MM.1S (cell line): ENCODE measurements at regions not wholly inside any gene's neighbourhood (a gene's known extent, or its start where the extent isn't known, plus 50 kb on each side); places are given as distances from the start of the nearest gene placed in this dataset.
"Not testable (repeated sequence)": the region's sequence is repeated elsewhere in the genome, so short reads cannot be mapped to it uniquely, and the experiment has no call there.

Experiments
- DNase-seq: peaks from one replicate; pipeline ENCODE4 v3.0.0-alpha.2; 2015
- H2AFZ ChIP-seq: fragments of 300-600 bp; sonication (generic); 2 replicates; pipeline ENCODE4 v1.6.0; 2016; ENCODE audit warnings: antibody characterized with exemption, low read length
- H3F3A ChIP-seq: fragments of 300-600 bp; sonication (generic); 2 replicates; pipeline ENCODE4 v1.6.1; 2016; ENCODE audit warnings: mild to moderate bottlenecking, antibody characterized with exemption, low read length, moderate library complexity, mixed read lengths; ENCODE audit not compliant: insufficient read depth
- H3K27ac ChIP-seq: fragments of 300-600 bp; sonication (generic); 2 replicates; pipeline ENCODE4 v1.5.1; 2016; ENCODE audit warnings: mild to moderate bottlenecking, low read length
- H3K27me3 ChIP-seq: fragments of 300-600 bp; sonication (generic); replicated peaks from 2 replicates; pipeline ENCODE4 v1.6.0; 2016; ENCODE audit warnings: low read length; ENCODE audit not compliant: insufficient read depth
- H3K36me3 ChIP-seq: fragments of 300-600 bp; sonication (generic); replicated peaks from 2 replicates; pipeline ENCODE4 v1.6.1; 2016; ENCODE audit warnings: mild to moderate bottlenecking, low read length, mixed read lengths; ENCODE audit not compliant: insufficient read depth
- H3K4me1 ChIP-seq: fragments of 300-600 bp; sonication (generic); 2 replicates; pipeline ENCODE4 v1.6.1; 2016; ENCODE audit warnings: low read length, mixed read lengths
- H3K4me2 ChIP-seq: fragments of 300-600 bp; sonication (generic); 2 replicates; pipeline ENCODE4 v1.6.0; 2016; ENCODE audit warnings: low read depth, low read length
- H3K4me3 ChIP-seq: fragments of 300-600 bp; sonication (generic); 2 replicates; pipeline ENCODE4 v1.5.1; 2016; ENCODE audit warnings: low read length, mixed read lengths
- H3K79me2 ChIP-seq: fragments of 300-600 bp; sonication (generic); 2 replicates; pipeline ENCODE4 v1.6.1; 2016; ENCODE audit warnings: mixed run types, low read length, mixed read lengths
- H3K9ac ChIP-seq: fragments of 300-600 bp; sonication (generic); 2 replicates; pipeline ENCODE4 v1.6.1; 2016; ENCODE audit warnings: low read length, mixed read lengths
- H3K9me2 ChIP-seq: fragments of 300-600 bp; sonication (generic); replicated peaks from 2 replicates; pipeline ENCODE4 v1.6.1; 2016; ENCODE audit warnings: mild to moderate bottlenecking, low read length, mixed read lengths; ENCODE audit not compliant: insufficient read depth
- H3K9me3 ChIP-seq: fragments of 300-600 bp; sonication (generic); replicated peaks from 2 replicates; pipeline ENCODE4 v1.6.1; 2016; ENCODE audit warnings: mild to moderate bottlenecking, low read length, mixed read lengths; ENCODE audit not compliant: insufficient read depth
- H4K20me1 ChIP-seq: fragments of 300-600 bp; sonication (generic); 2 replicates; pipeline ENCODE4 v1.6.1; 2016; ENCODE audit warnings: mild to moderate bottlenecking, low read length, moderate library complexity, mixed read lengths; ENCODE audit not compliant: insufficient read depth
- EZH2 ChIP-seq: fragments of 300-600 bp; sonication (generic); optimal IDR thresholded peaks from 2 replicates; pipeline ENCODE3; 2017; ENCODE audit warnings: low read depth, mild to moderate bottlenecking, antibody characterized with exemption, low read length, mixed read lengths
- EZH2phosphoT487 ChIP-seq: fragments of 300-600 bp; sonication (generic); IDR thresholded peaks from 2 replicates; pipeline ENCODE4 v1.6.1; 2018; ENCODE audit warnings: antibody characterized with exemption, low read length
- TF ChIP-seq, protein P1 (sequence below): fragments of 300-600 bp; sonication (generic); IDR thresholded peaks from 2 replicates; pipeline ENCODE4 v1.5.1; 2016; ENCODE audit warnings: antibody characterized with exemption, low read length, mixed read lengths

- TF ChIP-seq EZH2phosphoT487 (no peak), EZH2 (no peak)
- TF ChIP-seq, protein P1, sequence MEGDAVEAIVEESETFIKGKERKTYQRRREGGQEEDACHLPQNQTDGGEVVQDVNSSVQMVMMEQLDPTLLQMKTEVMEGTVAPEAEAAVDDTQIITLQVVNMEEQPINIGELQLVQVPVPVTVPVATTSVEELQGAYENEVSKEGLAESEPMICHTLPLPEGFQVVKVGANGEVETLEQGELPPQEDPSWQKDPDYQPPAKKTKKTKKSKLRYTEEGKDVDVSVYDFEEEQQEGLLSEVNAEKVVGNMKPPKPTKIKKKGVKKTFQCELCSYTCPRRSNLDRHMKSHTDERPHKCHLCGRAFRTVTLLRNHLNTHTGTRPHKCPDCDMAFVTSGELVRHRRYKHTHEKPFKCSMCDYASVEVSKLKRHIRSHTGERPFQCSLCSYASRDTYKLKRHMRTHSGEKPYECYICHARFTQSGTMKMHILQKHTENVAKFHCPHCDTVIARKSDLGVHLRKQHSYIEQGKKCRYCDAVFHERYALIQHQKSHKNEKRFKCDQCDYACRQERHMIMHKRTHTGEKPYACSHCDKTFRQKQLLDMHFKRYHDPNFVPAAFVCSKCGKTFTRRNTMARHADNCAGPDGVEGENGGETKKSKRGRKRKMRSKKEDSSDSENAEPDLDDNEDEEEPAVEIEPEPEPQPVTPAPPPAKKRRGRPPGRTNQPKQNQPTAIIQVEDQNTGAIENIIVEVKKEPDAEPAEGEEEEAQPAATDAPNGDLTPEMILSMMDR: peak; percentile 63
- H3K4me3 ChIP-seq: no peak overlapping the region
- H3K4me2 ChIP-seq: no peak overlapping the region
- H3F3A ChIP-seq: no peaks in the 10 kb centered on the region
- H4K20me1 ChIP-seq: no peaks in the 10 kb centered on the region
- H3K9me2 ChIP-seq: no peaks in the 10 kb centered on the region
- H2AFZ ChIP-seq: no peak overlapping the region; the same call in 1 of the 2 replicates
- no peak overlapping the region for H3K27ac ChIP-seq
- no peaks in the 10 kb centered on the region for H3K27me3 ChIP-seq
- H3K9ac ChIP-seq: no peak overlapping the region
- H3K79me2 ChIP-seq: no peaks in the 10 kb centered on the region
- DNase-seq: no peak
- no peaks in the 10 kb centered on the region for H3K9me3 ChIP-seq
- H3K36me3 ChIP-seq: no peaks in the 10 kb centered on the region
- H3K4me1 ChIP-seq: no peaks in the 10 kb centered on the region
Measured at GRCh38 chr1:78333502-78333901, 157.3 kb upstream of the PTGFR start.

GRCh38 chr1:78334114-78334513 lies 156.7 kb upstream of the PTGFR start:
- Histone ChIP-seq H3K9me2 (no peaks in the 10 kb centered on the region), H3K9ac (no peak overlapping the region), H3K27ac (no peak overlapping the region), H3K36me3 (no peaks in the 10 kb centered on the region), H3F3A (no peaks in the 10 kb centered on the region), H3K4me1 (no peaks in the 10 kb centered on the region), H3K27me3 (no peaks in the 10 kb centered on the region), H3K79me2 (no peaks in the 10 kb centered on the region), H2AFZ (no peak overlapping the region), H4K20me1 (no peaks in the 10 kb centered on the region), H3K4me2 (no peak overlapping the region), H3K9me3 (no peaks in the 10 kb centered on the region), H3K4me3 (no peak overlapping the region)
- no peak for DNase-seq
- no peak for TF ChIP-seq EZH2phosphoT487

DNA sequence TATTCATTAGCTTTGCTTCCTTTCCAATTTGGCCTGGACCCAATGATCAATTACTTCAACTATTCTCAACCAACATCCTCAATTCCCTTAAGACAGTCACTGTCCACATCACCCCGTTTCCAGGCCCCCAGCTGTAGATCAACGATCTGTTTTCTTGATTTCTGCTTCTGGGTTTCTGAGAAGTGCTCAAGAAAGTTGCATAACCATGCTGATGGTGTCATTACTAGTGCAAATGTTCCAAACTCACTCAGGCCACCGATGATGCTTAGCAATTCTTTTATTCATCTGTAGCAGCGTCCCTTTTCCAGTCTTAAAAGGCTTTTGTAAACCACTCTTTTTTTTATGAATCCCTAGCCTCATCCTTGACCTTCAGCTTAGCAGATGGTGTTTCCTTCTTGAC lies 155.8 kb upstream of the PTGFR start:
- DNase-seq: no peak
- TF ChIP-seq, protein P1: no peak
- TF ChIP-seq EZH2phosphoT487 (no peak), EZH2 (no peak)
- no peak overlapping the region for H3K4me3 ChIP-seq
- no peaks in the 10 kb centered on the region for H3K79me2 ChIP-seq
- no peak overlapping the region for H2AFZ ChIP-seq
- H3K9ac ChIP-seq: no peak overlapping the region
- no peaks in the 10 kb centered on the region for H3F3A ChIP-seq
- no peaks in the 10 kb centered on the region for H3K9me2 ChIP-seq
- H3K27ac ChIP-seq: no peak overlapping the region
- no peaks in the 10 kb centered on the region for H3K36me3 ChIP-seq
- no peaks in the 10 kb centered on the region for H3K4me1 ChIP-seq
- H3K4me2 ChIP-seq: no peak overlapping the region
- no peaks in the 10 kb centered on the region for H3K9me3 ChIP-seq
- H4K20me1 ChIP-seq: no peaks in the 10 kb centered on the region
- H3K27me3 ChIP-seq: no peaks in the 10 kb centered on the region

DNA sequence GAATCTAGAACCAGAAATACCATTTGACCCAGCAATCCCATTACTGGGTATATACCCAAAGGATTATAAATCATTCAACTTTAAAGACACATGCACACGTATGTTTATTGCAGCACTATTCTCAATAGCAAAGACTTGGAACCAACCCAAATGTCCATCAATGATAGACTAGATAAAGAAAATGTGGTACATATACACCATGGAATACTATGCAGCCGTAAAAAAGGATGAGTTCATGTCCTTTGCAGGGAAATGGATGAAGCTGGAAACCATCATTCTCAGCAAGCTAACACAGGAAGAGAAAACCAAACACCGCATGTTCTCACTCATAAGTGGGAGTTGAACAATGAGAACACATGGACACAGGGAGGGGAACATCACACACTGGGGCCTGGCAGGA lies 154.0 kb upstream of the PTGFR start:
- not testable (repeated sequence) for H3K4me1 ChIP-seq, H3K9me2 ChIP-seq, H3K36me3 ChIP-seq, H3K4me2 ChIP-seq, H3K4me3 ChIP-seq, H4K20me1 ChIP-seq, DNase-seq, H3K9ac ChIP-seq, H3K27me3 ChIP-seq, H3F3A ChIP-seq, H2AFZ ChIP-seq, H3K27ac ChIP-seq, H3K79me2 ChIP-seq, H3K9me3 ChIP-seq
